ENCODE measurements at regions not wholly inside any gene's neighbourhood (a gene's known extent, or its start where the extent isn't known, plus 50 kb on each side); places are given as distances from the start of the nearest gene placed in this dataset.

DNA sequence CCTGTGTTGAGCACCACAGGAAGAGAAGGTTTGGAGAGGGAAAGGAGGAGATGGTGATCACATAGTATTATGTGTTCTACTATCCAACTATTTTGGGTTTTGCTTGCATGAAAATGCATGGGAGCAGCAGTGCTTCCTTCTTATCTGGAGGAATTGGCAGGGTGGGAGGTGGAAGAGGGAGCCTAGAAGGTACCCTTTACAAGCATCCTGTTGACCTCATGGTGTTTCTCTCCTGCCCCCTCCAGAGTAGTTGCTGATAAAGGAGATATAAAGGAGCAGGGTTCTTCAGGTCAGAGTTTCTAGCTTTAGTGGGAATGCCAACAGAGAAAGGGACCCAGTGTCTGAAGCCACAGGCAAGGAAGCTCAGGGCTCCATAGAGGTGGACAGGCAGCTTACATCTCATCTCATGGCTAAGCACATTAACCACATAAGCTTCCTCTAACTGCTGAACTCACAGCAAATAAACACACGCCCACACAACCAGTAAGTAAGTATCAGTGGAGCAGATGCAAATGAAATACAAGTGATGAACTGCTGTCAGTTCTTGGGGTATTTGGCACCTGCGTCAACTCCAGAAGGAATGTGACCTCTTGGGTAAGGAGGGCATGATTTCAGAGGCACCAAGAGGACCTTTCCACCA lies 174.2 kb upstream of the SLC38A2 start:
- Histone ChIP-seq H3K79me2 (ENCODE audit: control insufficient read depth in 1 of 2, insufficient read depth in 2 of 2, low read length in 2 of 2) (no peaks in the 10 kb centered on the region), H2BK12ac (ENCODE audit: low read depth, low read length) (no peak overlapping the region), H3K23ac (ENCODE audit: insufficient read length) (no peak overlapping the region), H3K36me3 (ENCODE audit: control insufficient read depth in 2 of 4, insufficient read depth in 4 of 4, low read length in 3 of 4) (peaks cover 0 to 2% (median 0%) of the 10 kb centered on the region in 4 experiments; a peak in 2 of 8 replicates), H2AK5ac (ENCODE audit: low read depth, low read length) (no peak overlapping the region), H2BK15ac (ENCODE audit: low read length) (no peak overlapping the region), H4K8ac (ENCODE audit: extremely low read depth, insufficient read depth, low read length) (no peak overlapping the region), H3K14ac (ENCODE audit: insufficient read length) (no peak overlapping the region), H3K79me1 (ENCODE audit: low read depth, low read length) (no peaks in the 10 kb centered on the region), H3K9me3 (ENCODE audit: insufficient read depth in 2 of 2, low read depth in 1 of 2, low read length in 1 of 2) (peaks cover 15 to 16% of the 10 kb centered on the region in 2 experiments), H3K23me2 (ENCODE audit: low read depth, low read length) (no peaks in the 10 kb centered on the region), H3K18ac (ENCODE audit: extremely low read depth, low read length) (no peak overlapping the region), H3K4ac (replicated peaks; ENCODE audit: insufficient read length, low read depth, low read length) (no peak overlapping the region), H3K27ac (ENCODE audit: low read depth, low read length) (no peak overlapping the region), H3K56ac (replicated peaks; ENCODE audit: insufficient read length, low read depth, low read length) (no peak overlapping the region), H3K9ac (replicated peaks in 1 of 4; ENCODE audit: extremely low read depth in 1 of 4, low read depth in 3 of 4, low read length in 3 of 4) (no peak overlapping the region), H4K20me1 (replicated peaks in 1 of 2; ENCODE audit: control insufficient read depth in 1 of 2, insufficient read depth in 2 of 2, low read length in 2 of 2) (no peaks in the 10 kb centered on the region), H4K5ac (ENCODE audit: insufficient read length, low read depth, low read length) (no peak overlapping the region), H3K4me1 (replicated peaks in 1 of 4; ENCODE audit: control insufficient read depth in 3 of 4, insufficient read depth in 4 of 4, low read length in 3 of 4) (no peaks in the 10 kb centered on the region), H3K27me3 (replicated peaks in 1 of 4; ENCODE audit: control insufficient read depth in 3 of 4, extremely low read depth in 1 of 4, insufficient read depth in 3 of 4, low read length in 3 of 4) (no peaks in the 10 kb centered on the region), H2BK120ac (replicated peaks; ENCODE audit: low read depth, low read length) (no peak overlapping the region), H2BK20ac (ENCODE audit: low read length) (no peak overlapping the region), H3K4me3 (ENCODE audit: extremely low read depth in 1 of 4, insufficient read depth in 2 of 4, low read depth in 3 of 4, low read length in 4 of 4) (no peak overlapping the region), H2AFZ (ENCODE audit: low read length) (no peak overlapping the region), H2BK5ac (ENCODE audit: low read depth, low read length) (no peak overlapping the region), H4K91ac (replicated peaks; ENCODE audit: insufficient read length, low read length) (no peak overlapping the region), H3K4me2 (ENCODE audit: insufficient read depth in 1 of 2, low read depth in 2 of 2, low read length in 2 of 2) (no peak overlapping the region)
- WGBS, 2 experiments (ENCODE audit: extremely low coverage in 1 of 2, insufficient coverage in 1 of 2, insufficient read length in 1 of 2, insufficient replicate concordance in 2 of 2, low coverage in 1 of 2, low lambda C conversion rate in 2 of 2, missing lambda C conversion rate in 1 of 2): 100% methylated on average over 2 of the region's 2 CpGs; no CpG with 5 or more reads in 1 of the 2 experiments
- DNase-seq (ENCODE audit: low read depth in 1 of 2, low spot score in 2 of 2) (no peak), FAIRE-seq (no peak)
- ChIA-PET CTCF (ENCODE audit: partially characterized antibody) (interaction anchor here (0.6 to 1.7 kb wide), 3 partner anchors 17 to 32 kb away, joined by 3 read pairs; no protein-coding TSS in a partner anchor), POLR2A (ENCODE audit: partially characterized antibody) (no interaction called here)
- TF ChIP-seq JUN (IDR thresholded peaks at IDR 0.05; ENCODE audit: low read depth, low read length): no peak
